A204.1 (cell line): ENCODE measurements at regions not wholly inside any gene's neighbourhood (a gene's known extent, or its start where the extent isn't known, plus 50 kb on each side); places are given as distances from the start of the nearest gene placed in this dataset.
"Not testable (repeated sequence)": the region's sequence is repeated elsewhere in the genome, so short reads cannot be mapped to it uniquely, and the experiment has no call there.

Experiments used
- FAIRE-seq: peaks from 2 replicates; lab custom pipeline; 2012; peaks lifted over from hg19 to GRCh38; lab: Jason Lieb, UNC

GRCh38 chr6:140370976-140371870 is 996.8 kb upstream of the CITED2 start:
- FAIRE-seq = no peak

GRCh38 chr6:140370441-140370840 is 996.0 kb upstream of the CITED2 start:
- FAIRE-seq = no peak

GRCh38 chr6:140366991-140367390 is 992.5 kb upstream of the CITED2 start:
- no peak for FAIRE-seq

GRCh38 chr6:140364916-140365315 is 990.5 kb upstream of the CITED2 start:
- FAIRE-seq = no peak

GRCh38 chr6:140360651-140361050 is 986.2 kb upstream of the CITED2 start:
- no peak for FAIRE-seq

- FAIRE-seq = no peak
Measured at GRCh38 chr6:140355476-140355875, 981.0 kb upstream of the CITED2 start.

GRCh38 chr6:140354296-140354695 is 979.8 kb upstream of the CITED2 start:
- FAIRE-seq = no peak

GRCh38 chr6:140353536-140353935 is 979.1 kb upstream of the CITED2 start:
- no peak for FAIRE-seq

GRCh38 chr6:140346428-140346827 is 972.0 kb upstream of the CITED2 start:
- no peak for FAIRE-seq

- no peak for FAIRE-seq
Measured at GRCh38 chr6:140345935-140346334, 971.5 kb upstream of the CITED2 start.

- no peak for FAIRE-seq
Measured at GRCh38 chr6:140344142-140344913, 969.9 kb upstream of the CITED2 start.

- no peak for FAIRE-seq
Measured at GRCh38 chr6:140343128-140343527, 968.7 kb upstream of the CITED2 start.

- no peak for FAIRE-seq
Measured at GRCh38 chr6:140341272-140341671, 966.8 kb upstream of the CITED2 start.

- no peak for FAIRE-seq
Measured at GRCh38 chr6:140340795-140341194, 966.3 kb upstream of the CITED2 start.

GRCh38 chr6:140339084-140339483 is 964.6 kb upstream of the CITED2 start:
- FAIRE-seq = not testable (repeated sequence)

GRCh38 chr6:140321891-140322290 is 947.4 kb upstream of the CITED2 start:
- no peak for FAIRE-seq

- no peak for FAIRE-seq
Measured at GRCh38 chr6:140320081-140321080, 945.9 kb upstream of the CITED2 start.

- no peak for FAIRE-seq
Measured at GRCh38 chr6:140319209-140319608, 944.8 kb upstream of the CITED2 start.

- FAIRE-seq = no peak
Measured at GRCh38 chr6:140318408-140318807, 944.0 kb upstream of the CITED2 start.

GRCh38 chr6:140317950-140318349 is 943.5 kb upstream of the CITED2 start:
- FAIRE-seq = no peak

GRCh38 chr6:140316966-140317365 is 942.5 kb upstream of the CITED2 start:
- FAIRE-seq = no peak

GRCh38 chr6:140314682-140315081 is 940.2 kb upstream of the CITED2 start:
- FAIRE-seq = no peak
